OCI-M2 (cell line): ENCODE measurements at regions not wholly inside any gene's neighbourhood (a gene's known extent, or its start where the extent isn't known, plus 50 kb on each side); places are given as distances from the start of the nearest gene placed in this dataset.
"Not testable (repeated sequence)": the region's sequence is repeated elsewhere in the genome, so short reads cannot be mapped to it uniquely, and the experiment has no call there.

ENCODE experiments used
- DNase-seq: peaks from one replicate; lab custom pipeline; 2025; ENCODE audit not compliant: unreplicated experiment; lab: John Stamatoyannopoulos, UW

DNA sequence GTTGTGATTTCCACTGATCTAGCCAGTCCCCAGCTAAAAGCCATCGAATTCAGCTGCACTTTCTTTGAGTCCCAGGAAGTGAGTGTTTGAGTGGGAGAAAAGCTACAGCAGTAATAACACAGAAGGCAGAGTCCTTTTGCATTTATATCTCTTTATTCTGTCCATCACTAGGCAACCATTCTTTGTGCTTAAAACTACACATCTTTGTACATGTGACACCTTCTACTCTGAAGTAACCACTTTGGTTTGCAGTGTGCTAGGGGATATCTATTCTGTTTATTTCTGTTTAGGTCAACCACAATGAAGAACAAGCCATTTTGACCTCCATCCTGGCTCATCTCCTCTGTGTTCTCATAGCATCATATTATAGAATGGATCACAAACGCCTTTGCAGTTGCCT is 226.0 kb upstream of the SERP2 start:
- DNase-seq = no peak

GRCh38 chr13:44148159-44148914 is 225.3 kb upstream of the SERP2 start:
- no peak for DNase-seq

GRCh38 chr13:44149231-44149630 is 224.4 kb upstream of the SERP2 start:
- DNase-seq = not testable (repeated sequence)

GRCh38 chr13:44149821-44150220 is 223.8 kb upstream of the SERP2 start:
- no peak for DNase-seq

DNA sequence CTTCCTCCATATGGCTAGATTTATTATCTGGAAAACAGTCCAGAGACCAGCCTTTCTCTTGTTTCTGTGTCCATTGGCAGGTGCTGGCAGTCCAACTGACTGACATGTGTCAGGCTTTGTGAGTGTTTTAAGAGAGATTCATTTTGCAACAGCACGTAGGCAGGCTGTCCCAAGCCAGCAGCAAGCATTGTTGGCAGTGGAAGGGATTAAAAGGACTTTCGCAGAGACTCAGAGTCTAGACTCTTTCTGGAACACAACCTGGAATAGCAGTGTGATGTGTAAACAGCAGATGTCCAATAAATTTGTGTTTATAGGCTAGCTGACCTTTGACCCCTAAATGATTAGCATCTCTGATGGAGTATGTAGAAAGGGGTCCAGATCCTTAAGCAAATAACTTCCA is 222.2 kb upstream of the SERP2 start:
- no peak for DNase-seq

- DNase-seq = no peak
Observed at GRCh38 chr13:44153496-44153895, 220.1 kb upstream of the SERP2 start.

GRCh38 chr13:44155422-44156293 is 218.0 kb upstream of the SERP2 start:
- no peak for DNase-seq

DNA sequence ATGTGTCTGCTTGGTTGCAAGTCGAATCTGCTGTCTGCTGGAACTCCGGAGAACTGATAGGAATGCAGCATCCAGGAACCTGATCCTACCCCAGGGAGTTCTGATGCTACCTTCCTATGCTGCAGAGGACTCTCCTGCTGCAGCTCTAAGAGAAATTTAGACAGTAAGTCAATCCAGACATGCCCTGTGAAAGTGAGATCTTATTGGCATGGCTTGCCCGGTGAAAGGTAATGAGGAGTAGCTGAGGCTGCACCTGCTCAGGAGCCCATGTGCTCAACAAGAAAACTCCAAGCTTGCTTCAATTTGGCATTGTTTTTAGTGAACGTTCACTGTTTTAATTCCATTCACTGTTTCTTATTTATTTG is 217.3 kb upstream of the SERP2 start:
- DNase-seq = no peak

DNA sequence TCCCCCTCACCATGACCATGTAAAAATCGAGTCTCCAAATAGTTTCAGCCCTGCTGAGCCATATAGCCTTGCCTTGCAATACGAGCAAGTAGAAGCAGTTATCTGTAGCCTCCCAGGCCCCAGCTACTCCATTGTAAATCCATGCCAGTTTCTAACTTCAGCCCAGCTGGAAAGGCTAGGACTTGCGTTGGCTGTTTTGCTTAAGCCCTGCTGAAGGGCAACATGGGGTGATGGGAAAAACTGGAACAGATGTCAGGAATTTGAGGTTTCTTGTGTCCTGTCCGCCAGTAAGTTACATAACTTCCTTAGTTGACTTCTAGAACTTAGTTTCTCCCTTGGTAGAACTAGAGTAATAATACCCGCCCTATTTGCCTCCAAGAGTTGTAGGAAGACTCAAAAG is 216.0 kb upstream of the SERP2 start:
- no peak for DNase-seq

GRCh38 chr13:44158098-44158521 is 215.5 kb upstream of the SERP2 start:
- DNase-seq = no peak

- DNase-seq = no peak
Observed at GRCh38 chr13:44158881-44159632, 214.6 kb upstream of the SERP2 start.

DNA sequence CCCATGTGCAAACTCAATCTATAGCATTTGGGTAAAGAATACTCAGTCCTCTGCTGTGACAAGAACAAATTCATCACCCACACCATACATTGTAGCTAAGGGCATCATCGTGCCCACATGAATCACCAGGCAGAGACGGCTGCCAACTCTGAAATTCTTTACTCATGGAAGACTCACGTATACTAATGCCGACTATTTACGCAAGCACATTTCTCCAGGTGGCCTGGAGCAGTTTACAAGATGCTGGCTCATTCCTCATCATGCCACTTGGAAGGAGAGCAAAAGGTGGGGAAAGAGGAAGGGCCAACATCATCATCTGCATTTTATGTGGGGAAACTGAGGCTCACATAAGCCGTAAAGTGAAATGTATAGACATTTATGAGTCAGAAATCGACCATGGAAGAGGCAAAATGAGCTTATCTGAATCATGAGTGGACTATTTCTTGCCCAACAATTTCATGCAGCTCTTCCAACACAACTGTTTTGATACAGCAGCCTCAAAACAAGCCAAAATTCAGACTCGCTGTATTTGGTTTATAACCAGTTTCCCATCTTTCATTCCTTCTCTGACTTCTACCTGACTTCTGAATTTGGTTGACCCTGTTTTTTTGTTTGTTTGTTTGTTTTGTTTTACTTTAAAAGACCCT is 213.9 kb upstream of the SERP2 start:
- no peak for DNase-seq

- no peak for DNase-seq
Observed at GRCh38 chr13:44160591-44161191, 212.9 kb upstream of the SERP2 start.

GRCh38 chr13:44163108-44163507 is 210.5 kb upstream of the SERP2 start:
- no peak for DNase-seq

DNA sequence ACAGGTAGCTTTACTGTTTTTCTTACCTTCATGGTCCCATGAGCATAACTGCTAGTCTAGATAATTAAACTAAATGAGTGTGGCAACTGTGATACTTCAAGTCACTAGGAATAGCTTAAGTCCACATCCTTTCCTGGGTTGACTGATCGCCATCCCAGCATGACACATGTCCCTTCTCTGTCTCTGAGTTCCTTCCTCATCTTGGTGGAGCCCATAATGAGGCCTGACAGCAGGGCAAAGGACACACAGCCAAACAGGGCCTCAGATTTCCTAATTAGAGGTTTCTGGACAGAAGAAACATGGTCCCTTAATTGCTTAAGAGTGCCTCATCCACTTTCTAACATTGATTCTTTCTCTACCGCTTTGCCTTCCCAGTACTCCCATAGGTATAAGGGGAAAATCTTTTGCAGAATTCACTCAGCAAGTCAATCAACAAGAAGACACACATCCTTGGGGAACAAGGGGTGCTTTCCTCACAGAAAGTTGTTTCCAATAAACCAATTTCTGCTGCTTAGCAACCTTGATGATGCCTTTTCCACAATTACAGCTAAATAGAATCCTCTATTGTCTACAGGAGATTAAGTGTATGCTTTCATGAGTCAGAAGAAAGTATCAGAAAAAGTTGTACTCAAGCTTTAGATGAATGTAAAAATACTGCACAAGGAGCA is 208.3 kb upstream of the SERP2 start:
- DNase-seq = no peak

DNA sequence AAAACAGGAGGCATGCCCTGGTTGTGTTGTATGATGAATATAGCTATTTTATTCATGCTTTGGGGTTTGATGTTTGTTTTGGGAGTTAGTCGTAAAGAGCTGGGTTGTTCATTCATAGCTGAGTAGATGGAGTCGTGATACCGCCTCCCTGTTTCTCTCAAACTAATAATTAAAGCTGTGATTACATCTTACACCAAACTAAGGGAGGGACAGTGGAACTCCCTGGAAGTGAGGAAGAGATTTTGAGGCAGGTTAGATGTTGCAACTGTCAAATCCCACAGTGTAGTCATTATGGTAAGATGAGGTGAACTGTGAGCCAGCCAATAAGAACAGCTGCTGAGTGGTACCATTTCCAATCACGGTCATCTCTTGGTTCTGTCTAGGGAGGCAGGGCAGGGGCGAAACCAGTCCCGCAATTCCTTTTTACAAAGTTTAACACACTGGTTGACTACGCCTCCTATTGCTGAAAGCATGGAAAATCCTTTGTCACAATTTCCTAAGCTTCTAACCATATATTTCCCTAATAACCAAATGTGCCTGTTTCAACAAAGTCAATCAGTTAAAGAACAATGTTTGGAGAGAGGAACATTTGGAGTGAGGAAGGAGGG is 207.6 kb upstream of the SERP2 start:
- DNase-seq = no peak

DNA sequence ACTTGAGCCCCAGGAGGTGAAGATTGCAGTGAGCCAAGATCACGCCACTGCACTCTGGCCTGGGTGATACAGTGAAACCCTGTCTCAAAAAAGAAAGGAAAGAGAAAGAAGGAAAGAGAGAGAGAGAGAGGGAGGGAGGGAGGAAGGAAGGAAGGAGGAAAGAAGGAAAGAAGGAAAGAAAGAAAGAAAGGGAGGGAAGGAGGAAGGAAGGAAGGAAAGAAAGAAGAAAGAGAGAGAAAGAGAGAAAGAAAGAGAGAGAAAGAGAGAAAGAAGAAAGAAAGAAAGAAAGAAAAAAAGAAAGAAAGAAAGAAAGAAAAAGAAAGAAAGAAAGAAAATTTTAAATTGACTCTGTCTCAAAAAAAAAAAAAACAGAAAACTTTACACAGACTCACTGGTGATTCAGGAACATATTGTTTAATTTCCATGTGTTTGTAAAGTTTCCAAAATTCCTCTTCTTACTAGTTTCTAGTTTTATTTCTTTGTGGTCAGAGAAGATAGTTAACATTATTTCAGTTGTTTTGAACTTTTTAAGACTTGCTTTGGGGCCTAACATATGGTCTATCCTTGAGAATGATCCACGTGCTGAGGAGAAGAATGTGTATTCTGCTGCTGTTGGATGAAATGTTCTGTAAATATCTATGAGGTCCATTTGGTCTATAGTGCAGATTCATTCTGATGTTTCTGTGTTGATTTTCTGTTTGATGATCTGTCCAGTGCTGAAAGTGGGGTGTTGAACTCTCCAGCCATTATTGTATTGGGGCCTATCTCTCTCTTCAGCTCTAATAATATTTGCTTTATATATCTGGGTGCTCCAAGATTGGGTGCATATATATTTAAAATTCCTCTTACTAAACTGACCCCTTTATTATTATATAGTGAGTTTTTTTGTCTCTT is 204.4 kb upstream of the SERP2 start:
- DNase-seq = no peak

- DNase-seq = no peak
Observed at GRCh38 chr13:44170731-44171130, 202.9 kb upstream of the SERP2 start.

DNA sequence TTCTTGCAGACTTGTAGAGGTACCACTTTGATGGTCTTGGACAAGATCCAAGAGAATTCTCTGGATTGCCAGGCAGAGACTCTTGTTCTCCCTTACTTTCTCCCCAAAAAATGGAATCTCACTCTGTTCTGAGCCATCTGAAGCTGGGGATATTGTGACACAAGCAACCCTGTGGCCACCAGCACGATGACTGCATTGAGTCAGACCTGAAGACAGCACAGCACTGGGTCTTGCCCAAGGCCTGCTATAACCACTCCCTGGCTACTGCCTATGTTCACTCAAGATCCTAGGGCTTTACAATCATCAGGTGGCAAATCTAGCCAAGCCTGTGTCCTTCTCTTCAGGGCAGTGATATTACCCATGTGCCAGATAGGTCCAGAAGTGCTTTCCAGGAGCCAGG is 202.5 kb upstream of the SERP2 start:
- no peak for DNase-seq
